ENCODE measurements at regions not wholly inside any gene's neighbourhood (a gene's known extent, or its start where the extent isn't known, plus 50 kb on each side); places are given as distances from the start of the nearest gene placed in this dataset.
"Not testable (repeated sequence)": the region's sequence is repeated elsewhere in the genome, so short reads cannot be mapped to it uniquely, and the experiment has no call there.

GRCh38 chr4:4048227-4048626, 178.5 kb downstream of the OTOP1 start:
- DNase-seq: not testable (repeated sequence)

- not testable (repeated sequence) for DNase-seq
These were observed 175.9 kb downstream of the OTOP1 start for GRCh38 chr4:4050781-4051180.

GRCh38 chr4:4052933-4053332, 173.8 kb downstream of the OTOP1 start:
- DNase-seq: not testable (repeated sequence)

GRCh38 chr4:4057226-4057625, 169.5 kb downstream of the OTOP1 start:
- DNase-seq: not testable (repeated sequence)

- not testable (repeated sequence) for DNase-seq
These were observed 142.6 kb downstream of the OTOP1 start for GRCh38 chr4:4084171-4084570.

- not testable (repeated sequence) for DNase-seq
These were observed 136.9 kb downstream of the OTOP1 start for GRCh38 chr4:4089716-4090419.

- DNase-seq: not testable (repeated sequence)
These were observed 136.0 kb downstream of the OTOP1 start for GRCh38 chr4:4090720-4091119.

- not testable (repeated sequence) for DNase-seq
These were observed 134.6 kb downstream of the OTOP1 start for GRCh38 chr4:4092159-4092558.

GRCh38 chr4:4099610-4100009, 127.1 kb downstream of the OTOP1 start:
- DNase-seq: not testable (repeated sequence)

- not testable (repeated sequence) for DNase-seq
These were observed 119.8 kb downstream of the OTOP1 start for GRCh38 chr4:4106923-4107322.

GRCh38 chr4:4107411-4108107, 119.2 kb downstream of the OTOP1 start:
- DNase-seq: peak; percentile 26 to 29

GRCh38 chr4:4115381-4115780, 111.3 kb downstream of the OTOP1 start:
- not testable (repeated sequence) for DNase-seq

GRCh38 chr4:4116901-4117300, 109.8 kb downstream of the OTOP1 start:
- DNase-seq: not testable (repeated sequence)

GRCh38 chr4:4134368-4134767, 92.4 kb downstream of the OTOP1 start:
- DNase-seq: not testable (repeated sequence)

- DNase-seq: not testable (repeated sequence)
These were observed 90.1 kb downstream of the OTOP1 start for GRCh38 chr4:4136621-4137020.

Data from NCI-H187 (cell line).